ENCODE measurements at regions not wholly inside any gene's neighbourhood (a gene's known extent, or its start where the extent isn't known, plus 50 kb on each side); places are given as distances from the start of the nearest gene placed in this dataset.
"Not testable (repeated sequence)": the region's sequence is repeated elsewhere in the genome, so short reads cannot be mapped to it uniquely, and the experiment has no call there.

DNA sequence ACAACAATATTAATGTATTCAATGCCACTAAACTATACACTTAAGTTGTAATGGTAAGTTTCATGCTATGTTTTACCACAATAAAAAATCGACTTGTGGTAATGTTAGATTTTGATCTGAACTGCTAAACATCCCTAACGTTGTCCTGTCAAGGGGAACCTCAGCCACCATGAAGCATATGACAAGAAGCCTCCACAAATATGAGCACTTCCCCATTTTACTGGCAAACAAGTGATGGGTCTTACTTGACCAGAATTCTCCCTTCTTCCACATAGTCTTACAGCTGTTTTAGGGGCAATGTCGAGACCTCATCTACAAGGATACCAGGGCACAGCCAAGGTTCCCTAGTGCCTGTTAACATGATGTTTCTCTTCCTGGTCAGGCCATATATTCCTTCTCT is 124.2 kb upstream of the ABI3BP start:
- H3K27me3 Mint-ChIP-seq: peaks cover 6% of the 10 kb centered on the region
- H3K4me3 Mint-ChIP-seq: no peak overlapping the region
- CTCF ChIA-PET: no interaction called here
- no peaks in the 10 kb centered on the region for H3K4me1 Mint-ChIP-seq
- H3K27ac Mint-ChIP-seq: no peak overlapping the region
- DNase-seq (no peak), ATAC-seq (no peak)
- intact Hi-C loops (cut with DNase I, micrococcal nuclease): no loop called here
- H3K9me3 Mint-ChIP-seq (ENCODE audit: low read depth): no peaks in the 10 kb centered on the region
- no peaks in the 10 kb centered on the region for H3K36me3 Mint-ChIP-seq (ENCODE audit: low read depth)
- POLR2A ChIA-PET: no interaction called here

- H3K4me1 Mint-ChIP-seq; intact Hi-C loops (cut with DNase I, micrococcal nuclease); DNase-seq; POLR2A ChIA-PET; CTCF ChIA-PET; H3K36me3 Mint-ChIP-seq (ENCODE audit: low read depth); ATAC-seq; H3K4me3 Mint-ChIP-seq; H3K27ac Mint-ChIP-seq: not testable (repeated sequence)
- H3K27me3 Mint-ChIP-seq: peaks cover 12% of the 10 kb centered on the region
- H3K9me3 Mint-ChIP-seq (ENCODE audit: low read depth): peaks cover 12% of the 10 kb centered on the region
Measured at GRCh38 chr3:101110295-101110694, 117.1 kb upstream of the ABI3BP start.

- Mint-ChIP-seq H3K4me1 (no peaks in the 10 kb centered on the region), H3K27me3 (peaks cover 19% of the 10 kb centered on the region), H3K36me3 (ENCODE audit: low read depth) (peaks cover under 1% of the 10 kb centered on the region), H3K4me3 (no peak overlapping the region), H3K9me3 (ENCODE audit: low read depth) (peaks cover 4% of the 10 kb centered on the region), H3K27ac (no peak overlapping the region)
- ChIA-PET CTCF (no interaction called here), POLR2A (interaction anchor here (0.6 kb wide), 1 partner anchor 17 kb away, joined by 3 read pairs; no protein-coding TSS in a partner anchor)
- intact Hi-C loops (cut with DNase I, micrococcal nuclease): no loop called here
- DNase-seq: no peak
- no peak for ATAC-seq
Measured at GRCh38 chr3:101104321-101104720, 111.1 kb upstream of the ABI3BP start.

GRCh38 chr3:101102678-101103296 is 109.6 kb upstream of the ABI3BP start:
- ChIA-PET CTCF (no interaction called here), POLR2A (no interaction called here)
- H3K27me3 Mint-ChIP-seq: peaks cover 25% of the 10 kb centered on the region
- no peaks in the 10 kb centered on the region for H3K36me3 Mint-ChIP-seq (ENCODE audit: low read depth)
- ATAC-seq (no peak), DNase-seq (no peak)
- intact Hi-C loops (cut with DNase I, micrococcal nuclease): no loop called here
- H3K9me3 Mint-ChIP-seq (ENCODE audit: low read depth): no peaks in the 10 kb centered on the region
- H3K27ac Mint-ChIP-seq: no peak overlapping the region
- no peaks in the 10 kb centered on the region for H3K4me1 Mint-ChIP-seq
- no peak overlapping the region for H3K4me3 Mint-ChIP-seq

DNA sequence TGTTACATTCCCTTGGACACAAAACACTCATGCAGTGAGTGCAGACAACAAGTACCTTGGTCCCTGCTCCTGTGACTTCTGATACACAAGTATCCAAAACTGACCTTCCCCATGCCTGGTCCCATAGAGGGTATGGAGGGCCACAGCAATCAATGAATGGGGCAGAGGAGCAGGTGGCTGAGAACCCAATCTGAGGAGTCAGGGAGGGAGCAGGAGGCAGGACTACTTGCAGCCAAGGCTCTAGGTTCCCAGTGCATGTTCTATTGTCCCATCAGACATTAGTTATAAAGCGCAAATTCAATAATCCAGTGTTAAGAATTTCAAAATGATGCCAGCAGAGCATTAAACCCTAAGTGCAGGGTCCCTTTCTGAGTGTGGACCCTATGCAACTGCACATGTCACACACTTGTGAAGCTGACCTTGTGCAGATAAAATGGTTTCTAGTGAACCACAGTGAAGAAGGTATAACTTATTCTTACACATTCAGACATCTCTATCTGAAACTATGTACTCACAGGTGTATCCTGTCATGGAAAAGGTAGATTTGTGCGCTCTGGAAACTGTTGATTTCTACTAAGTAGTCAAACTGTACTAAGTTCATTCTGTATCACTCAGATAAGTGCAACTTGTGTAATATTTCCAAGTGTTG is 107.3 kb upstream of the ABI3BP start:
- intact Hi-C loops (cut with DNase I, micrococcal nuclease): no loop called here
- Mint-ChIP-seq H3K4me1 (no peaks in the 10 kb centered on the region), H3K27ac (no peak overlapping the region), H3K27me3 (peaks cover 23% of the 10 kb centered on the region), H3K4me3 (no peak overlapping the region), H3K9me3 (ENCODE audit: low read depth) (no peaks in the 10 kb centered on the region), H3K36me3 (ENCODE audit: low read depth) (no peaks in the 10 kb centered on the region)
- DNase-seq: no peak
- ChIA-PET CTCF (interaction anchor here (1.7 kb wide), 1 partner anchor 96 kb away, joined by 5 read pairs; no protein-coding TSS in a partner anchor), POLR2A (no interaction called here)
- ATAC-seq: no peak

GRCh38 chr3:101099791-101100190 is 106.6 kb upstream of the ABI3BP start:
- CTCF ChIA-PET: interaction anchor here (1.7 kb wide), 1 partner anchor 96 kb away, joined by 5 read pairs; no protein-coding TSS in a partner anchor
- ATAC-seq (no peak), DNase-seq (no peak)
- Mint-ChIP-seq H3K36me3 (ENCODE audit: low read depth) (no peaks in the 10 kb centered on the region), H3K4me1 (no peaks in the 10 kb centered on the region), H3K9me3 (ENCODE audit: low read depth) (no peaks in the 10 kb centered on the region), H3K27ac (no peak overlapping the region), H3K27me3 (peaks cover 24% of the 10 kb centered on the region), H3K4me3 (no peak overlapping the region)
- intact Hi-C loops (cut with DNase I, micrococcal nuclease): no loop called here
- POLR2A ChIA-PET: no interaction called here

GRCh38 chr3:101096444-101096843 is 103.2 kb upstream of the ABI3BP start:
- Mint-ChIP-seq H3K9me3 (ENCODE audit: low read depth) (no peaks in the 10 kb centered on the region), H3K4me3 (no peak overlapping the region)
- POLR2A ChIA-PET: no interaction called here

GRCh38 chr3:101095693-101096430 is 102.6 kb upstream of the ABI3BP start:
- no peaks in the 10 kb centered on the region for H3K4me1 Mint-ChIP-seq
- no peaks in the 10 kb centered on the region for H3K9me3 Mint-ChIP-seq (ENCODE audit: low read depth)
- ChIA-PET POLR2A (no interaction called here), CTCF (interaction anchor here (1.0 kb wide), 2 partner anchors 25 to 26 kb away, joined by 3 read pairs; no protein-coding TSS in a partner anchor)
- H3K4me3 Mint-ChIP-seq: no peak overlapping the region
- DNase-seq (no peak), ATAC-seq (no peak)
- peaks cover 19% of the 10 kb centered on the region for H3K27me3 Mint-ChIP-seq
- no peak overlapping the region for H3K27ac Mint-ChIP-seq
- intact Hi-C loops (cut with DNase I, micrococcal nuclease): no loop called here
- H3K36me3 Mint-ChIP-seq (ENCODE audit: low read depth): no peaks in the 10 kb centered on the region

More at GRCh38 chr3:101096444-101096843, 103.2 kb upstream of the ABI3BP start:
- no peaks in the 10 kb centered on the region for H3K36me3 Mint-ChIP-seq (ENCODE audit: low read depth)
- H3K27ac Mint-ChIP-seq: no peak overlapping the region
- ATAC-seq (no peak), DNase-seq (no peak)
- H3K4me1 Mint-ChIP-seq: no peaks in the 10 kb centered on the region
- intact Hi-C loops (cut with DNase I, micrococcal nuclease): no loop called here
- peaks cover 21% of the 10 kb centered on the region for H3K27me3 Mint-ChIP-seq
- CTCF ChIA-PET: interaction anchor here (1.0 kb wide), 1 partner anchor 27 kb away, joined by 3 read pairs; no protein-coding TSS in a partner anchor

DNA sequence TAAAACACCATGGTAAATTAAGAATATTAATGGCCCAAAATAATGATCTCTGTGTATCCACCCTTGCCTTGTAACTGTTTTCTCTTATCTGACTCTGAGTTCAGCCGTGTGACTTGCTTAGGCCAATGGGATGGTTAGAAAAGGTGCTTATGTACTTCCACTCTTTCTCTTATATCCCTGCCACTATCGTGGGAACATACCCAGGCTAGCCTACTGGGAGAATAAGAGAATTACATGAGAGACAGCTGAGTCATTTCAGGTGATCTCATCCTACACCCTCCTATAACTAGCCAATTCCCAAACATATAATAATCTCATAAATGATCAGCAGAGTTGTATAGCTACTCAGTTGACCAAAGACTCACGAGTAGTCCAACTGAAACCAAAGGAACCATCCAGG is 98.3 kb upstream of the ABI3BP start:
- POLR2A ChIA-PET: no interaction called here
- Mint-ChIP-seq H3K27ac (no peak overlapping the region), H3K27me3 (peaks cover 11% of the 10 kb centered on the region), H3K4me3 (no peak overlapping the region), H3K9me3 (ENCODE audit: low read depth) (no peaks in the 10 kb centered on the region), H3K4me1 (no peaks in the 10 kb centered on the region), H3K36me3 (ENCODE audit: low read depth) (no peaks in the 10 kb centered on the region)
- intact Hi-C loops (cut with DNase I, micrococcal nuclease): no loop called here
- DNase-seq (no peak), ATAC-seq (no peak)
- CTCF ChIA-PET: no interaction called here

GRCh38 chr3:101085752-101086151 is 92.5 kb upstream of the ABI3BP start:
- no peak for DNase-seq
- H3K9me3 Mint-ChIP-seq (ENCODE audit: low read depth): no peaks in the 10 kb centered on the region
- peaks cover 7% of the 10 kb centered on the region for H3K27me3 Mint-ChIP-seq
- intact Hi-C loops (cut with DNase I, micrococcal nuclease): no loop called here
- H3K4me1 Mint-ChIP-seq: no peaks in the 10 kb centered on the region
- POLR2A ChIA-PET: no interaction called here
- no peak for ATAC-seq
- no peaks in the 10 kb centered on the region for H3K36me3 Mint-ChIP-seq (ENCODE audit: low read depth)
- no peak overlapping the region for H3K27ac Mint-ChIP-seq
- no peak overlapping the region for H3K4me3 Mint-ChIP-seq
- CTCF ChIA-PET: interaction anchor here (0.9 kb wide), 1 partner anchor 17 kb away, joined by 3 read pairs; no protein-coding TSS in a partner anchor

DNA sequence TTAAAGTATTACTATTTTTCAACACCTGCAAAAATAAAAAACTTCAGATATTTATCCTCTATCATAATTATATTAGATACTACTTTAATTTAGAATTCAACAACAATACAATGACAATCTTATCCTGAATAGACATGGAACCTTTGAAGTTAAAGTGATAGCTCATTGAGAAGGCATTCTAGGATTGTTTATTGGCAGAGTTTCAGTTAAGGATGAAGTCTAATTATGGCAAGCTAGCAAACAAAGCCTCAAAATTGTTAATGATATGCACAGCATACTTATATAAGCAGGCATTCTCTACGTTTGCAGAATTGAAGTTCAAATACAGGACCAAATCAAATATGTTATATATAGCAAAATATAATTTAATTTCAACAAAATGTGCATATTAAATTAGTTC is 91.2 kb upstream of the ABI3BP start:
- ATAC-seq: no peak

DNA sequence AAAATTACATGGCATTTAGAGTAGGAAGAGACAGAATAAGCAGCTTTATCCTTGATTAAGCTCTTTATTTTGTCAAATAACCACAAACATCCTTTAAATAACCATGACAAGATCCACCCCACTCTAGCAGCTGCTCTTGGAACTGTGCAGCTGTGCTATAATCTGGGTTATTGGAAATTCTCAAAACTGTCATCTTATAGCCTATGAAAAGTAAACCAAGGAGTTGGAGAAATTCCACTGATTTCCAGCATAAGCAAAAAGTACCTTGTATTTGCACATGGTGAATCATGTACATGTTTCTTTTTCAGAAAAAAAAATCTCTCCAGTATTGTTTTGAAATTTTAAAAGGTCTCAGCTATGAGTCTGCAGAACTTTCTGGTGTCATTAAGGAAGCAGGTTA is 88.8 kb upstream of the ABI3BP start:
- ATAC-seq (no peak), DNase-seq (no peak)
- intact Hi-C loops (cut with DNase I, micrococcal nuclease): no loop called here
- no peaks in the 10 kb centered on the region for H3K4me1 Mint-ChIP-seq
- no peak overlapping the region for H3K4me3 Mint-ChIP-seq
- H3K27me3 Mint-ChIP-seq: peaks cover 9% of the 10 kb centered on the region
- no peaks in the 10 kb centered on the region for H3K9me3 Mint-ChIP-seq (ENCODE audit: low read depth)
- ChIA-PET POLR2A (no interaction called here), CTCF (no interaction called here)
- H3K27ac Mint-ChIP-seq: no peak overlapping the region
- no peaks in the 10 kb centered on the region for H3K36me3 Mint-ChIP-seq (ENCODE audit: low read depth)

More for the DNA sequence above, 91.2 kb upstream of the ABI3BP start:
- H3K27ac Mint-ChIP-seq: no peak overlapping the region
- H3K9me3 Mint-ChIP-seq (ENCODE audit: low read depth): no peaks in the 10 kb centered on the region
- no peaks in the 10 kb centered on the region for H3K36me3 Mint-ChIP-seq (ENCODE audit: low read depth)
- ChIA-PET CTCF (interaction anchor here (1.2 kb wide), 1 partner anchor 16 kb away, joined by 3 read pairs; no protein-coding TSS in a partner anchor), POLR2A (no interaction called here)
- H3K4me1 Mint-ChIP-seq: no peaks in the 10 kb centered on the region
- no peak overlapping the region for H3K4me3 Mint-ChIP-seq
- no peak for DNase-seq
- intact Hi-C loops (cut with DNase I, micrococcal nuclease): no loop called here
- peaks cover 7% of the 10 kb centered on the region for H3K27me3 Mint-ChIP-seq

All from activated CD4-positive, alpha-beta T cell treated with anti-CD3 and anti-CD28 coated beads for 36 hours (primary cell).